ENCODE measurements at regions not wholly inside any gene's neighbourhood (a gene's known extent, or its start where the extent isn't known, plus 50 kb on each side); places are given as distances from the start of the nearest gene placed in this dataset.

GRCh38 chr16:5349670-5350517 lies 252.3 kb upstream of the EEF2KMT start:
- TF ChIP-seq REST (IDR thresholded peaks at IDR 0.05; ENCODE audit: insufficient read depth in 1 of 2, low read depth in 2 of 2, low read length in 2 of 2) (no peak), POLR2AphosphoS5 (IDR thresholded peaks at IDR 0.05; ENCODE audit: low read depth, low read length) (no peak), TAF1 (IDR thresholded peaks at IDR 0.05; ENCODE audit: borderline replicate concordance, insufficient read depth, low read length) (no peak), SIN3A (IDR thresholded peaks at IDR 0.05; ENCODE audit: borderline replicate concordance, insufficient read depth, low read length) (no peak)
